Colonic mucosa (tissue), 4 donors: ENCODE measurements at regions not wholly inside any gene's neighbourhood (a gene's known extent, or its start where the extent isn't known, plus 50 kb on each side); places are given as distances from the start of the nearest gene placed in this dataset.

Source experiments
- DNase-seq: peaks from one replicate; pipeline ENCODE4 v3.0.0-alpha.2; 2020
- H3K27ac ChIP-seq: fragments of 200-600 bp; one replicate; pipeline ENCODE4 v1.8.0; 2021
- H3K27me3 ChIP-seq: fragments of 200-600 bp; one replicate; pipeline ENCODE4 v1.8.0; 2021
- H3K36me3 ChIP-seq: fragments of 200-600 bp; one replicate; pipeline ENCODE4 v1.8.0; 2021
- H3K4me1 ChIP-seq: fragments of 200-600 bp; one replicate; pipeline ENCODE4 v1.8.0; 2021; ENCODE audit warnings: mild to moderate bottlenecking
- H3K4me3 ChIP-seq: fragments of 200-600 bp; one replicate; pipeline ENCODE4 v1.8.0; 2021
- H3K9ac ChIP-seq, 2 donors: one replicate each; pipeline ENCODE4 v1.7.0; 2013; ENCODE audit warnings: control low read depth in 2 of 2, low read depth in 2 of 2, low read length in 2 of 2
- H3K9me3 ChIP-seq: fragments of 200-600 bp; one replicate; pipeline ENCODE4 v1.8.0; 2021
- CTCF ChIP-seq: fragments of 200-600 bp; IDR thresholded peaks from one replicate; pipeline ENCODE4 v1.8.0; 2022; ENCODE audit warnings: antibody characterized with exemption, mild to moderate bottlenecking
- intact Hi-C: fragments of 100-400 bp; cut with DNase I; formaldehyde crosslinking; loops from one replicate; pipeline ENCODE4 v1.14.1; 2022
- donor health status: healthy.
- donor health status: DM: no; HTN: no; CAD: no.
- donor health status: DM: no; HTN: no; CAD: no.

- intact Hi-C loops: loop anchor here (5.0 to 10.0 kb wide), 2 partner anchors 62 to 189 kb away; partner anchors contain the start of gene PANK2
- H3K4me3 ChIP-seq: no peak overlapping the region
- no peak overlapping the region for H3K27ac ChIP-seq
- H3K9me3 ChIP-seq: no peaks in the 10 kb centered on the region
- H3K9ac ChIP-seq: no peak overlapping the region
- no peaks in the 10 kb centered on the region for H3K36me3 ChIP-seq
- peak; percentile 7 for DNase-seq
- no peaks in the 10 kb centered on the region for H3K4me1 ChIP-seq
- H3K27me3 ChIP-seq: no peaks in the 10 kb centered on the region
- no peak for TF ChIP-seq CTCF
These were observed 58.7 kb upstream of the RNF24 start for GRCh38 chr20:4073852-4074741.

- H3K4me3 ChIP-seq: no peak overlapping the region
- no peaks in the 10 kb centered on the region for H3K4me1 ChIP-seq
- H3K27me3 ChIP-seq: no peaks in the 10 kb centered on the region
- H3K27ac ChIP-seq: no peak overlapping the region
- no peak for DNase-seq
- no peaks in the 10 kb centered on the region for H3K36me3 ChIP-seq
- intact Hi-C loops: loop anchor here (5.0 to 10.0 kb wide), 2 partner anchors 59 to 186 kb away; partner anchors contain the start of gene PANK2
- no peaks in the 10 kb centered on the region for H3K9me3 ChIP-seq
- no peak overlapping the region for H3K9ac ChIP-seq
- TF ChIP-seq CTCF: no peak
These were observed 55.9 kb upstream of the RNF24 start for GRCh38 chr20:4071178-4071693.

- no peak for TF ChIP-seq CTCF
- Histone ChIP-seq H3K27me3 (no peaks in the 10 kb centered on the region), H3K9ac (no peak overlapping the region), H3K27ac (no peak overlapping the region), H3K36me3 (no peaks in the 10 kb centered on the region), H3K4me3 (no peak overlapping the region), H3K4me1 (no peaks in the 10 kb centered on the region), H3K9me3 (no peaks in the 10 kb centered on the region)
- intact Hi-C loops: loop anchor here (5.0 to 10.0 kb wide), 2 partner anchors 58 to 186 kb away; partner anchors contain the start of gene PANK2
- DNase-seq: no peak
These were observed 55.2 kb upstream of the RNF24 start for GRCh38 chr20:4070323-4071177.

- Histone ChIP-seq H3K36me3 (no peaks in the 10 kb centered on the region), H3K4me1 (peaks cover 4% of the 10 kb centered on the region), H3K27ac (no peak overlapping the region), H3K9ac (no peak overlapping the region), H3K4me3 (no peak overlapping the region), H3K9me3 (no peaks in the 10 kb centered on the region), H3K27me3 (no peaks in the 10 kb centered on the region)
- DNase-seq: no peak
- no peak for TF ChIP-seq CTCF
- intact Hi-C loops: loop anchor here (5.0 to 10.0 kb wide), 2 partner anchors 57 to 185 kb away; partner anchors contain the start of gene PANK2
These were observed 54.4 kb upstream of the RNF24 start for GRCh38 chr20:4069751-4070150.

- H3K4me3 ChIP-seq: no peak overlapping the region
- peaks cover 8% of the 10 kb centered on the region for H3K4me1 ChIP-seq
- no peaks in the 10 kb centered on the region for H3K9me3 ChIP-seq
- H3K9ac ChIP-seq: no peak overlapping the region
- H3K27ac ChIP-seq: no peak overlapping the region
- DNase-seq: peak; percentile 33
- TF ChIP-seq CTCF: no peak
- intact Hi-C loops: no loop called here
- H3K27me3 ChIP-seq: no peaks in the 10 kb centered on the region
- H3K36me3 ChIP-seq: no peaks in the 10 kb centered on the region
These were observed 53.4 kb upstream of the RNF24 start for GRCh38 chr20:4068708-4069107.
